Liver (tissue), 8 donors: ENCODE measurements at regions not wholly inside any gene's neighbourhood (a gene's known extent, or its start where the extent isn't known, plus 50 kb on each side); places are given as distances from the start of the nearest gene placed in this dataset.

Experiments used
- DNase-seq: peaks from one replicate; pipeline ENCODE4 v3.0.0-alpha.2; 2017; ENCODE audit warnings: low spot score
- H3K27ac ChIP-seq, 2 donors: one replicate each; pipeline ENCODE4 v1.7.0; 2013; ENCODE audit warnings: inconsistent platforms in 2 of 2, low read length in 2 of 2, control low read depth in 1 of 2, low read depth in 1 of 2, mild to moderate bottlenecking in 1 of 2
- H3K27me3 ChIP-seq, 4 donors: one replicate each; pipeline versions ENCODE4 v1.6.1 to v1.7.0; 2013; ENCODE audit warnings: low read length in 3 of 4, inconsistent platforms in 1 of 4, mild to moderate bottlenecking in 1 of 4, moderate library complexity in 1 of 4; ENCODE audit not compliant: control insufficient read depth in 4 of 4, insufficient read depth in 4 of 4
- H3K36me3 ChIP-seq, 4 donors: one replicate each; pipeline versions ENCODE4 v1.6.1 to v1.7.0; 2013; ENCODE audit warnings: low read length in 3 of 4, mild to moderate bottlenecking in 3 of 4, low read depth in 1 of 4, moderate library complexity in 1 of 4; ENCODE audit not compliant: control insufficient read depth in 4 of 4, insufficient read depth in 3 of 4
- H3K4me1 ChIP-seq, 4 donors: one replicate each; pipeline versions ENCODE4 v1.6.1 to v1.7.0; 2013; ENCODE audit warnings: low read length in 3 of 4, mild to moderate bottlenecking in 3 of 4, moderate library complexity in 1 of 4; ENCODE audit not compliant: control insufficient read depth in 4 of 4, insufficient read depth in 4 of 4
- H3K4me3 ChIP-seq, 3 donors: one replicate each; pipeline versions ENCODE4 v1.6.1 to v1.7.0; 2013; ENCODE audit warnings: low read length in 3 of 3, control low read depth in 1 of 3, low read depth in 1 of 3, mild to moderate bottlenecking in 1 of 3
- H3K9ac ChIP-seq, 2 donors: one replicate each; pipeline ENCODE4 v1.7.0; 2013; ENCODE audit warnings: low read length in 2 of 2, mild to moderate bottlenecking in 2 of 2, moderate library complexity in 2 of 2, control low read depth in 1 of 2, low read depth in 1 of 2
- H3K9me3 ChIP-seq, 4 donors: one replicate each; pipeline versions ENCODE4 v1.6.1 to v1.7.0; 2013; ENCODE audit warnings: low read length in 3 of 4; ENCODE audit not compliant: control insufficient read depth in 4 of 4
- EGR1 ChIP-seq, 2 donors: IDR thresholded peaks; 2 replicates each; pipeline ENCODE4 v1.6.1; 2016 to 2018; ENCODE audit warnings: antibody characterized with exemption in 2 of 2, low read depth in 2 of 2
- FOXA1 ChIP-seq: IDR thresholded peaks from 2 replicates; pipeline ENCODE4 v1.6.1; 2016; ENCODE audit warnings: antibody characterized with exemption
- FOXA2 ChIP-seq: IDR thresholded peaks from 2 replicates; pipeline ENCODE4 v1.6.1; 2016; ENCODE audit warnings: antibody characterized with exemption
- HNF4G ChIP-seq: IDR thresholded peaks from 2 replicates; pipeline ENCODE4 v1.6.1; 2016; ENCODE audit warnings: antibody characterized with exemption
- JUND ChIP-seq, 2 donors: IDR thresholded peaks; 2 replicates each; pipeline ENCODE4 v1.6.1; 2016; ENCODE audit warnings: antibody characterized with exemption in 2 of 2
- RAD21 ChIP-seq, 2 donors: IDR thresholded peaks; 2 replicates each; pipeline ENCODE4 v1.6.1; 2016; ENCODE audit warnings: antibody characterized with exemption in 2 of 2, mild to moderate bottlenecking in 2 of 2
- REST ChIP-seq: IDR thresholded peaks from 2 replicates; pipeline ENCODE4 v1.6.1; 2016; ENCODE audit warnings: antibody characterized with exemption, mild to moderate bottlenecking
- RXRA ChIP-seq, 2 donors: IDR thresholded peaks; 2 replicates each; pipeline ENCODE4 v1.6.1; 2017 to 2018; ENCODE audit warnings: antibody characterized with exemption in 2 of 2, mild to moderate bottlenecking in 1 of 2
- TAF1 ChIP-seq: conservative IDR thresholded peaks from 2 replicates; pipeline ENCODE4 v1.6.1; 2016; ENCODE audit warnings: antibody characterized with exemption, mild to moderate bottlenecking
- whole genome bisulfite sequencing: extraction: QIAGEN DNeasy Blood & Tissue Kit; methylation state at CpG from one replicate; pipeline ENCODE4 v1.1.7; 2013; 5-methylcytosine and 5-hydroxymethylcytosine counted together
- TF ChIP-seq, protein P1 (sequence below): fragments of 150-350 bp; IDR thresholded peaks from 2 replicates; pipeline ENCODE4 v1.5.1; 2017; ENCODE audit warnings: improper control_type of control experiment, low read depth, low read length; ENCODE audit not compliant: missing input control
- TF ChIP-seq, protein P2 (sequence below): IDR thresholded peaks from 2 replicates; pipeline ENCODE4 v1.6.1; 2016; ENCODE audit warnings: antibody characterized with exemption
- donor health status: healthy.
- donor health status: healthy.
- donor health status: healthy.
- donor health status: healthy.
- donor health status: healthy.

DNA sequence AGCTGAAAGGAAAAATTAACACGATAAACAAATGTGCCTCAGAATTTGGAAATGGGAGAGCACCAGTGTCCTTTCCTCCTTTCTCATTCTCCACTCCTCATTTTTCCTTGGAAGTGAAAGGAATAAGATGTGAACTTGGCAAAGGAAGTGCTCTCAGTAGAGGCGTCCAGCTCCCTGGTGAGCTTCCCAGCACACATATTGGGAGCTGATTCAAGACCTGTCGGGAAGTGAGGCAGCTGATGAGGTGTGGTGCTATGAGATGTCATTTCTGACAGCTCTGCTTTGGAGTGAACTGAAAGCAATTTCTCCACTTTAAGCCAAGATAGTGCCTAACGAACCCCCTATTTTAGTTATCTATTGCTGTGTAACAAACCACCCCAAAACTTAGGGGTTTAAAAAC is 238.5 kb upstream of the IRX3 start (continued):
- no peak for TF ChIP-seq REST

GRCh38 chr16:54522584-54522983 is 236.0 kb upstream of the IRX3 start:
- Histone ChIP-seq H3K4me1 (no peaks in the 10 kb centered on the region), H3K27me3 (no peaks in the 10 kb centered on the region), H3K27ac (no peak overlapping the region), H3K9me3 (peaks cover 3 to 10% (median 6%) of the 10 kb centered on the region in 4 donors), H3K9ac (no peak overlapping the region), H3K36me3 (no peaks in the 10 kb centered on the region), H3K4me3 (no peak overlapping the region)
- DNase-seq = no peak
- TF ChIP-seq FOXA2 (no peak), REST (no peak), RXRA (IDR thresholded peaks at IDR 0.05) (no peak), EGR1 (IDR thresholded peaks at IDR 0.05; ENCODE audit: low read depth in 2 of 2) (no peak), RAD21 (IDR thresholded peaks at IDR 0.05) (no peak), HNF4G (no peak), JUND (IDR thresholded peaks at IDR 0.05) (no peak), TAF1 (no peak), FOXA1 (no peak)
- TF ChIP-seq, protein P1, sequence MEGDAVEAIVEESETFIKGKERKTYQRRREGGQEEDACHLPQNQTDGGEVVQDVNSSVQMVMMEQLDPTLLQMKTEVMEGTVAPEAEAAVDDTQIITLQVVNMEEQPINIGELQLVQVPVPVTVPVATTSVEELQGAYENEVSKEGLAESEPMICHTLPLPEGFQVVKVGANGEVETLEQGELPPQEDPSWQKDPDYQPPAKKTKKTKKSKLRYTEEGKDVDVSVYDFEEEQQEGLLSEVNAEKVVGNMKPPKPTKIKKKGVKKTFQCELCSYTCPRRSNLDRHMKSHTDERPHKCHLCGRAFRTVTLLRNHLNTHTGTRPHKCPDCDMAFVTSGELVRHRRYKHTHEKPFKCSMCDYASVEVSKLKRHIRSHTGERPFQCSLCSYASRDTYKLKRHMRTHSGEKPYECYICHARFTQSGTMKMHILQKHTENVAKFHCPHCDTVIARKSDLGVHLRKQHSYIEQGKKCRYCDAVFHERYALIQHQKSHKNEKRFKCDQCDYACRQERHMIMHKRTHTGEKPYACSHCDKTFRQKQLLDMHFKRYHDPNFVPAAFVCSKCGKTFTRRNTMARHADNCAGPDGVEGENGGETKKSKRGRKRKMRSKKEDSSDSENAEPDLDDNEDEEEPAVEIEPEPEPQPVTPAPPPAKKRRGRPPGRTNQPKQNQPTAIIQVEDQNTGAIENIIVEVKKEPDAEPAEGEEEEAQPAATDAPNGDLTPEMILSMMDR = no peak
- TF ChIP-seq, protein P2, sequence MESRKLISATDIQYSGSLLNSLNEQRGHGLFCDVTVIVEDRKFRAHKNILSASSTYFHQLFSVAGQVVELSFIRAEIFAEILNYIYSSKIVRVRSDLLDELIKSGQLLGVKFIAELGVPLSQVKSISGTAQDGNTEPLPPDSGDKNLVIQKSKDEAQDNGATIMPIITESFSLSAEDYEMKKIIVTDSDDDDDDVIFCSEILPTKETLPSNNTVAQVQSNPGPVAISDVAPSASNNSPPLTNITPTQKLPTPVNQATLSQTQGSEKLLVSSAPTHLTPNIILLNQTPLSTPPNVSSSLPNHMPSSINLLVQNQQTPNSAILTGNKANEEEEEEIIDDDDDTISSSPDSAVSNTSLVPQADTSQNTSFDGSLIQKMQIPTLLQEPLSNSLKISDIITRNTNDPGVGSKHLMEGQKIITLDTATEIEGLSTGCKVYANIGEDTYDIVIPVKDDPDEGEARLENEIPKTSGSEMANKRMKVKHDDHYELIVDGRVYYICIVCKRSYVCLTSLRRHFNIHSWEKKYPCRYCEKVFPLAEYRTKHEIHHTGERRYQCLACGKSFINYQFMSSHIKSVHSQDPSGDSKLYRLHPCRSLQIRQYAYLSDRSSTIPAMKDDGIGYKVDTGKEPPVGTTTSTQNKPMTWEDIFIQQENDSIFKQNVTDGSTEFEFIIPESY = no peak
- WGBS = 67% methylated on average over 5 of the region's 5 CpGs
